GM13976 (cell line): ENCODE measurements at regions not wholly inside any gene's neighbourhood (a gene's known extent, or its start where the extent isn't known, plus 50 kb on each side); places are given as distances from the start of the nearest gene placed in this dataset.
"Not testable (repeated sequence)": the region's sequence is repeated elsewhere in the genome, so short reads cannot be mapped to it uniquely, and the experiment has no call there.

Experiments used
- DNase-seq: peaks from one replicate; pipeline ENCODE4 v3.0.0; 2012; ENCODE audit warnings: low spot score
- CTCF ChIP-seq: IDR thresholded peaks from 2 replicates; pipeline ENCODE4 v1.5.1; 2012; ENCODE audit warnings: borderline replicate concordance, mild to moderate bottlenecking; ENCODE audit not compliant: insufficient read depth; ENCODE audit errors: extremely low read depth, missing control alignments, control extremely low read depth
- in situ Hi-C: fragments of 300-500 bp; cut with MboI; formaldehyde crosslinking; loops from one replicate; pipeline ENCODE4 v1.12.0; 2022; ENCODE audit warnings: low sequenced_read_pairs, mixed read lengths, inconsistent platforms; ENCODE audit not compliant: unreplicated experiment

- in situ Hi-C loops, DNase-seq: not testable (repeated sequence)
These were observed 59.2 kb downstream of the CXorf49B start for GRCh38 chrX:71822314-71822713.

- TF ChIP-seq CTCF = no peak
- no peak for DNase-seq
- in situ Hi-C loops = no loop called here
These were observed 60.4 kb downstream of the CXorf49B start for GRCh38 chrX:71823391-71824057.

GRCh38 chrX:71828086-71828485 is 64.9 kb downstream of the CXorf49B start:
- no peak for TF ChIP-seq CTCF
- in situ Hi-C loops = no loop called here
- no peak for DNase-seq

GRCh38 chrX:71838092-71838491 is 72.6 kb upstream of the NHSL2 start:
- in situ Hi-C loops, DNase-seq: not testable (repeated sequence)

GRCh38 chrX:71846429-71846828 is 64.2 kb upstream of the NHSL2 start:
- no peak for DNase-seq
- no peak for TF ChIP-seq CTCF
- in situ Hi-C loops = no loop called here

- TF ChIP-seq CTCF = no peak
- in situ Hi-C loops = loop anchor here (25.0 kb wide), 1 partner anchor 190 kb away; the partner anchor contains the start of gene LOC101059915
- no peak for DNase-seq
These were observed 58.5 kb upstream of the NHSL2 start for GRCh38 chrX:71852182-71852581.

- TF ChIP-seq CTCF = peak; percentile 65
- in situ Hi-C loops = loop anchor here (25.0 kb wide), 1 partner anchor 197 kb away; the partner anchor contains the start of gene LOC101059915
- peak; percentile 21 for DNase-seq
These were observed 51.0 kb upstream of the NHSL2 start for GRCh38 chrX:71859637-71860036.
